GM19467 (cell line): ENCODE measurements at regions not wholly inside any gene's neighbourhood (a gene's known extent, or its start where the extent isn't known, plus 50 kb on each side); places are given as distances from the start of the nearest gene placed in this dataset.

Experiments
- ATAC-seq: cut with Tn5 transposase; IDR thresholded peaks from one replicate; pipeline ENCODE4 v1.9.1; 2021; ENCODE audit warnings: mild to moderate bottlenecking, moderate library complexity; ENCODE audit not compliant: unreplicated experiment

GRCh38 chr9:86731511-86732063 is 215.7 kb downstream of the GAS1 start:
- no peak for ATAC-seq

DNA sequence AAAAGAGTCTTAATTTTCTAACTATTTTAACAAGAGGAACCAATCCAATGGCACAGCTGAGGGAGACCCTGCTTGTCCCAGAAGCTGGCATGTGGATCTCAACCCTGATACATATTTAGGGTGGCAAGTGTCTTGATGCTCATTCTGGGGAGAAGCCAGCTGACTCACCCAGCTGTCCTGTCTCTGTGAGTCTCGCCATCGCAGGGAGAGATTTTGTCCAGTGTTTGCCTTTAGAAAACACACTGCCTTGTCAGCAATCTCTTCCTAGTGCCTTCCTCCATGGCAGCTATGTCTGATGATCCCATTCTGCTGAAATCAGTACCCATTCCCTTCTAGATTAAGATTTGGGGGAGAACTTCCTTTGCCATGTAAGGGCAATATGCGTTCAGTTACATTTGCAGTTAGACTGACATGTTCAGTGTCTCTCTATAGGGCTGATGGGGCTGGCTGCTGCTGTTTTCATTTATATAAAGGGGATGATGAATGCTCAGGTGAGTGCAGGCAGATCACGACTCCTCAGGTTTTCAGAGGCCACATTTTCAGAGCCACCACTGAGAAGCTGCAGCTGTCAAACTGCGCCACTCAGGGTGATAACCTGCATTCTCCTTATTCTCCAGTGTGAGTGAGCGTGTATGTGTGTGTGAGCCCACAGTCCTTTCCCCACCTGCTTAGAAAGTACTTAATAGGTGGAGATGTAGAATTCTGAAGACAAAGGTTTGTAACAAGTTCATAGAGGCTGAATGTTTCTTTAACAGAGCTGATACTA is 217.0 kb downstream of the GAS1 start:
- ATAC-seq = no peak

DNA sequence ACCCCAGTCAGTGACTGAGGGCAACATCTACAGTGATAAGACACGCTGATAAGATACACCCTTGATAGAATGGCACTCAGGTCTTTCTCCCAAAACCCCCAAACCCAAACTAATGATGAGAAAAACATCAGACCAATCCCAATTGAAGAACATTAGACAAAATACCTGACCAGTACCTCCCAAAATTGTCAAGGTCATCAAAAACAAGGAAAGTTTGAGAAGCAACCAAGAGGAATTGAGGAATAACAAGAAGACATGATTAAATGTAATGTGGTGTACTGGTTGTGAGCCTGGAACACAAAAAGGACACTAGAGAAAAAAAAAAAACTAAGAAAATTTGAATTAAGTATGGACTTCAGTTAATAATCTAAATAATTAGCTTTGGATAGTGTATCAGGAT is 222.8 kb downstream of the GAS1 start:
- ATAC-seq = no peak

DNA sequence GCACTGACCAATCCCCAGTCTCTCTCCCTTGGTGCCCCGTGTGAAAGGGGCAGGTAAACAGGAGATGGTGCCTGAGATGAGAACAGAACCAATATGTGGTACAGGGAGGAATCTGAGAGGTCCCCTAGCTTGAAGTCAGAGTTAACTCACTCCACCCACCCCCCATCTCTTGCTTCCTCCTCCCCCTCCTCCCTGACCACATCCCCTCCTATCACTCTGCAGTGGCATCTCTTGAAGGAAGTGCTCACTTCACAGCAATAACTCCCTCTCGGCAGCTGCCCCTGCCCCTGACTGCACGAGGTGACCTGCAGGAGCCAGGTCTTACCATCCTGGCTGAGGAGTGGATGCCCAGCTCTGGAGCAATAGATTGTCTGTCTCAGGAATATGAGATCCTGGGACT is 224.0 kb downstream of the GAS1 start:
- ATAC-seq = no peak

GRCh38 chr9:86722706-86723075 is 224.6 kb downstream of the GAS1 start:
- no peak for ATAC-seq

DNA sequence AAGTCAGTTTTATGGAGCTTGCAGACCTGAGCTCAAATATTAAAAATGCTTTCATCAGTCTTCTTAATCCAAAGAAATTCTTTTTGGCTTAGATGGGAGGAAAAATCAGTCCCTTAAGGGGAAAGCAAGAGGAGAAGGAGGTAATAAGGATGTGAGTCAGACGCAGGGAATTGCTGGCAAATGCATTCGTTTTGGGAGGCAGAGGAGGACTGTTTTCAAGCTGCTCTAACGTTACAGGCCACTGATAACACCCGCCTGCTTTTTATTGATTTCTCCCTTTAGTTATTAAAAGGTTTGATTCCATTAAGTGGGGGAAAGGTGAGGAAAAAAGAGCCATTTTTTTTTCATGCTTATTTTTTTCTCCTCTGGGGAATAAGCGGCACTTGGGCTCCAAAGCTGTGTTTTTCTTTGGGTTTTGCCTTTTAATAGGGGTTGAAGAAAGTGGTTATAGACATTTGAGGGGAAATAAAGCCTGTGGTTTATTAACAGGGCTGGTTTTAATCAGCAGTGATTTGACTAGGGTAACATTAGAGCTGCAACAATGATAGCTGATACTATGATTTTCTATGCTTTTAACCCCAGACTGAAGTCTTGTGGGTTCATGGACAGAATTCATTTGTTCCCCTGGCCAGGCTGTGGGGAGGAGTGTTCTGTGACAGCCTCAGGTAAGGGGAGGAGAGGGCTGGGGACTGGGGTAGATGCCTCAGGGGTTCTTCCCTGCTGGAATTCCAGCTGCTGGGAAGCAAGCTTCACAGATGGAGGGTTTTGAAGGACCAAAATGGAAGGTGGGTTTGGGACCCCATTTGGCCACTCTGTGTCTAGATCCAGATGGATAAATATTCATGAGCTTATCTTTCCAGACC is 225.2 kb downstream of the GAS1 start:
- no peak for ATAC-seq

GRCh38 chr9:86721226-86721781 is 226.0 kb downstream of the GAS1 start:
- no peak for ATAC-seq

- no peak for ATAC-seq
Observed at GRCh38 chr9:86720639-86721225, 226.6 kb downstream of the GAS1 start.

GRCh38 chr9:86718388-86719049 is 228.8 kb downstream of the GAS1 start:
- ATAC-seq = no peak

- ATAC-seq = no peak
Observed at GRCh38 chr9:86716326-86716922, 230.9 kb downstream of the GAS1 start.

- ATAC-seq = no peak
Observed at GRCh38 chr9:86714999-86715398, 232.3 kb downstream of the GAS1 start.

DNA sequence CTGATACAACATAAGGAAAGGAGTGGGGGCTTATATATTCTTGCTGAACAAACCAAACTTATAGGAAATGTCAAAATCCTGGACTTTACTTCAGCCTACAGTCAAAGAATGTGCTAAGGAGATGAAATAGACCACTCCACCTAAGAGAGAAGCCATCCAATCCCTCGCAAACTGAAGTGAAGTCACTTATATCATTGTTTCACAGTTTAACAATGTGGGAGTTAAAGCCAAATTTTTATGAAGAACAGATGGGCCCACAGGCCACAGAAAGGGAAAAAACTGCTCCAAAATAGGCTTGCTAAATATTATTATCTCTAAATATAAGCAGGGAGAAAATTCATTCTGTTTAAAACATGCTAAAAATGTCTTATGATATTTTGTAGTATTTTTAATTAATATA is 233.3 kb downstream of the GAS1 start:
- no peak for ATAC-seq

- no peak for ATAC-seq
Observed at GRCh38 chr9:86713470-86713869, 233.8 kb downstream of the GAS1 start.

DNA sequence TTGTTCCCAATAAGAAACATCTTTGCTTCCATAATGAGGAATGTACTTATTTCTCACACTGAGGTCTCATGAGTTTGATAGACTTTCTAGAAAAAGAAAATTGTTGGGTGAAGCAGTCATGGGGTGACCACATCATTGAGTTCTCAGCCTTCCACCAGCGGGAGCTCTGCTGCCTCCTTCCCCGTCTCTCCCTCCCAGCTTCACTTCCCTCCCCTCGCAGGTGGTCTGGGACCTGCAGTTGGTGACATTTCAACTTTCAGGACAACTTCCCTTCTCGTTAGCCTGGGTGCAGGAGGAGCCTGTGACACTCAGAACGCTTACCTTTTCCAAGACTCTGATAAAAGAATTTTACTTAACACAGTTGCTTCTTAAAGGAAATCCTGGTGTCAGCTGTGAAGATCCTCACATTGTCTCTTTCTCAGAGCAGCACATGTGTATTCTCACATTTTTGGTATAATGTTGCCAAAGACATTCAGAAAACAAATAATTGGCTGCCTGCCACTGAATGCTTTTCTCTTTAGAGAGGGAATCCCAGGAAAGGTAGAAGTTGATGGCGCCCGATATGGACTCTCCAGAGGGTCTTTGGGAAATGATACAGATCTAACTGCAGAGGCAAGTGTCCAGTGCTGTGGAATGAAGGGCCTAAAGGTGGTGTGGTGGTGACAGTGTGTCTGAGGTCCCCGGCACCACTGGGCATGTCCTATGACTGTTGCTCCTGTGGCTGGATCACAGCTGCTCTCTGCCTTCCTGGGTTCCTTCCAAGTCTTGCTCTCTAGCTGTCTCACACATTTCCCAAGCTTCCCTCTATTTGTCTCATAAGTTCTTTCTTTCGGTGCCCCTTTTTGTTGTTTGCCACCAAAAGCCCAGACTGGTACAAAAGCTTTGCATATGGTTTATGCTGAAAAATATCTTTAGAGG is 238.1 kb downstream of the GAS1 start:
- ATAC-seq = no peak

DNA sequence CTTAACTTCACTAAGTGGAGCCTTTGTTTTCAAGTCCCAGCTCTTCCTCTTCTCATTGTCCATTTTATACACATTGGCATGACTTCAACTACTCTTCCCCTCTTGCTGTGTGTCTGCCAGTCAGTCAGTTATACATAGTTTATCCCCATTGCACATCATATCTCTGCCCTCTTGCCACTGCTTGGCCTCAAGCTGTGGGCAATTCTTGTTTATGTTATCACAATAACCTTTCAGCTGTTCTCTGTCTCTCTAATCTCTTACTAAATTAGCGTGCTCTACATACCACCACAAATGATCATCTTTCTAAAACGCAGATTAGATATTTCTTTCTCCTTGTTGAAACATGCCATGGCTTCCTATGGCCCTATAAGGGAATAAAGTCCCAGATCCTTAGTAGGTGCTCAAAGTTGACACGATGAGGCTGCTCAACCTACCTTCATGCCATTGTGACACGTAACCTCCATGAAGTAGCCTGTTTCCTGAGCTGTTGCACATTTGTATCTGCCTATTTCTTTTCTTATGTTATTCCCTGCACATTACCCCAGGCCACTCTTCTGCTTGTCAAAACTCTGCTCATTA is 239.3 kb downstream of the GAS1 start:
- ATAC-seq = no peak

DNA sequence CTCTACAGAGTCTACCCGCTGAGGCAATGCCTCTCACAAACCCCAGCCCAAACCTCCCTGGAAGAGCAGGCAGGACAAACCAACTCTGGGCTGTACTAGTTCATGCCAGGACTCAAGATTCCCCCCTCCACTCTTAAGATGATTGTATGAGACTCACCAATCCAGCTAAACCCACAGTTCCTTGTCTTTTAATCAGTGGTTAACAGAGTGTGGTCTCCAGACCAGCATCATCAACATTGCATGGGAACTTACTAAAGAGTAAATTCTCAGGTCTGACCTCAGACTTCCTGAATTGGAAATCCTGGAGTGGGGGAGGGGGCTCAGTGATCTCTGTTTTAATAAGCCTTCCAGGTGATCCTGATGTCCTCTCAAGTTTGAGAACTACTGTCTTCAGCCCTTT is 240.9 kb downstream of the GAS1 start:
- no peak for ATAC-seq

- no peak for ATAC-seq
Observed at GRCh38 chr9:86705490-86705889, 241.8 kb downstream of the GAS1 start.

GRCh38 chr9:86703346-86703745 is 244.0 kb downstream of the GAS1 start:
- ATAC-seq = no peak

DNA sequence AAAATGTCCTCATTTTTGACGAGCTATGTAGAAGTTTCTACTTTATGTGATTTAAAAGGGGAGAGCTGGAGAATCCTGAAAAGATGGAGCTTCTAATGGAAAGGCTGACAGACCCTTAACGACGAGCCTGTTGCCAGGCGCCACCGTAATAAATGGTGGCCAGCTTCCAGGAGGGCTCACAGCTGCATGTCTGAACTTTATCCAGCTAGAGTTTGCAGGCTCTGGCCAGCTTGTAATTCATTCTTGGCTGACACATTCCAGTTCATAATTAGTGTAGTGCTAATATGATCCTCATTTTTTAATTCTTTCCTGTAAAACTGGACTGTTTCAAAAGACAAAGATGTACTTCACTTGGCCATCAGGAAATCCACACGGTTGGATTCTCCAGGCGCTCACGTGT is 246.7 kb downstream of the GAS1 start:
- ATAC-seq = no peak
